HG02981 (cell line): ENCODE measurements at regions not wholly inside any gene's neighbourhood (a gene's known extent, or its start where the extent isn't known, plus 50 kb on each side); places are given as distances from the start of the nearest gene placed in this dataset.

Source experiments
- ATAC-seq: cut with Tn5 transposase; IDR thresholded peaks from one replicate; pipeline ENCODE4 v1.9.1; 2021; ENCODE audit warnings: mild to moderate bottlenecking, moderate library complexity; ENCODE audit not compliant: unreplicated experiment

GRCh38 chr3:117434661-117435412 lies 725.3 kb downstream of the TUSC7 start:
- no peak for ATAC-seq

- ATAC-seq = no peak
Measured at GRCh38 chr3:117435506-117435905, 725.9 kb downstream of the TUSC7 start.

DNA sequence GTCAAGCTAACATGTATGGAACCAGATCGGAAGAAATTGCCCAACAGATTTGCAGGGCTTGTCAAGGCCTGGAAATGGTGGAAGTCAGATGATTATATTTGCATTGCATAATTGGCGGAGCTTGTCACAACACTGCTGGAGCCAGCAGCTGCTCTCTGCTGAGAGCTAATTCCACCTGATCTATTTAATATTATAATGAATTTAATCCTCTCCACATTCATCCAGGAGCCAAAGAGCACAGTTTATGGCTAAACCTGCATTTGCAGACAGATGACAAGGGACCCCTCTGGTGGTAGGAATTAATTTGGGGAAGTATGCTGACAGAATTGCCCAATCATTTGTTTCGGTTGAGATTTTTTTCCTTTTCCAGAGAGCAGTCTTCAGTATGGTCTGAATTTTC lies 730.2 kb downstream of the TUSC7 start:
- ATAC-seq = no peak

- ATAC-seq = no peak
Measured at GRCh38 chr3:117441851-117442250, 732.3 kb downstream of the TUSC7 start.

GRCh38 chr3:117442566-117442965 lies 733.0 kb downstream of the TUSC7 start:
- ATAC-seq = no peak

DNA sequence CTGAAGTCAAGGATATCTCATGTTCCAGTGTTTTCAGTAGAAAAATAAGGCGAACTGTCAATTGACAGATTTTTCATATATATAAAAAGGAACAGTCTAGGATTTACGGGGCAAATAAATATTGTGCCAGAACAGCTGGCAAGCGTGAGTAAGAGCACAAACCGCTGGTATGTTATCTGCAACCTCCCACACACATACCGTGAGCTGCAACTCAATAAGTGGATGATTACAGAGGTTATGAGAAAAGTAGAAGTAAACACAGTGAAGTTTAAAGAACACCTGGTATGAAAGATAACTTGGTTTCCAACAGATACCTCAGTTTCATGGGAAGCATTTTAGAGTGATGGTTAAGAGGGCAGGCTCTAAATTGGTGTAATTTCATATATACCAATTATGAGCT lies 733.4 kb downstream of the TUSC7 start:
- no peak for ATAC-seq

- ATAC-seq = no peak
Measured at GRCh38 chr3:117444175-117444574, 734.6 kb downstream of the TUSC7 start.

GRCh38 chr3:117447419-117447818 lies 737.8 kb downstream of the TUSC7 start:
- ATAC-seq = no peak

GRCh38 chr3:117450026-117450425 lies 740.4 kb downstream of the TUSC7 start:
- no peak for ATAC-seq

DNA sequence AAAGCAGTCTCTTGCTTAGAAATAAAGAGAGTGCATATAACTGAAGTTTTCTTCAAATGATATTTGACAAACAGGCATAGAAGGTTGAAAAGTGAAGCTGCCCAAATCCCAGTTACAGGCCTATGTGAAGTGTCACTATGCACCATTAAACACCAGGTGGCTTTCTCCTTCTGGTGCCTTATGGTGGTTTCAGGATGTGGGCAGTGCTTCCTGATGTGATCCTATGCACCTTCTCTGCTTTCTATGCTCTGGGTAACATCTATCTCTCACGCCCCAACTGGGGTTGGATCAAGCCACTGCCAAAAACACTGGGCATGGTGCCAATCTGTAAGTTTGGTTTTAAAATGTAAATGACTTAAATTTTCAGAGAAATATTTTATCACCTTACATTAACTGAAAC lies 744.7 kb downstream of the TUSC7 start:
- ATAC-seq = no peak

GRCh38 chr3:117454908-117455307 lies 745.3 kb downstream of the TUSC7 start:
- ATAC-seq = no peak

- ATAC-seq = no peak
Measured at GRCh38 chr3:117455782-117456181, 746.2 kb downstream of the TUSC7 start.

- ATAC-seq = no peak
Measured at GRCh38 chr3:117463276-117464115, 753.9 kb downstream of the TUSC7 start.

GRCh38 chr3:117471831-117472230 lies 762.3 kb downstream of the TUSC7 start:
- no peak for ATAC-seq

DNA sequence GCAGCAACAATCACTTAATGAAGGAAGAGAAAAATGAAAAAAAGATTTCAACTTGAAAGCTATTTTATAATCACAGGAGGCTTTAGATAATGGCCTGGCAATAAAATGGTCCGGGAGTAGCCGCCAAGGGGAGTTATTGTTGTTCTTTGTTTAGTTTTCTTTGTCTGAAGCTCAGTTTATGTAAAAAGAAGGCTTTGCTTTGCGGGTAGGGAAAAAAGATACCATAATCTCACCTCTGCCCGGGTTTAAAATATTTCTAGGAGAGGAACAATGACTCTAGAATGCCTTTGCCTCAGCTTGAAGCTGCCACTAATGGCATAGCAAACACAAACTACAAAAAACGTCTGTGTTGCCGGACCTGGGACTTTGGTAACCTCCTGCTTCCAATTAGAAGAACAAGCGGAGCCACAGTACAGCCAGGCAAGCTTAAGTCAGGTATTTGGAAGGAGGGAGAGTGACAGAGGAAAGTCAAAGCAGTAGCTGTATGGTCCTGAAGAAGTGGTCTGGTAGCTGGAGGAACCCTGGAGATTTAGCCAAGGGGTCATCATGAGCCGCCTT lies 764.5 kb downstream of the TUSC7 start:
- ATAC-seq = no peak

- no peak for ATAC-seq
Measured at GRCh38 chr3:117476572-117476971, 767.0 kb downstream of the TUSC7 start.

DNA sequence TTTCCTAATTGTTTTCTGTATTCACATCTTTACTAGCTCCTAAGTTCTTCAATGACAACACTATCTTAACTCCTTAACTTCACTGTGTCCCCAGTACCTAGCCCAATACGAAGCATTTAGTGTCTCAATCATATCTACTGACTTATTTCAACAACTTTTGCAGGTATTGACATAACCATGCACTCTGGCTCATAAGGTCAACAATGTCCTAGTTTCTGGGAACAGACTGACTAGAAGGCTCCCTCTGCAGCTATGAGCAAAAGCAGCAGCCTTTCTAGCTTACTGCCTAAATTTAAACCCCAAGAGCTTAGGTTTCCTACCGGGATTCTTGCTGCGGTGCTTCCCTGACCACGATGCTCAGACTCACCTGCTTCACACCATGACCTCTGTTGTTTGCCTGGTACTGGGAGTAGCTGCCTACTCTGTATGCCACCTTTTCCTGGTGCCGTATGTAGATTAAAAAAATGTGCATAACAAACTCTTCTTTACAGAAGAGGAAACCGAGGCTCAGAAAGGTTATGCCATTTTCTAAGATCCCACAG lies 767.7 kb downstream of the TUSC7 start:
- ATAC-seq = no peak

GRCh38 chr3:117479095-117479494 lies 769.5 kb downstream of the TUSC7 start:
- ATAC-seq = no peak

DNA sequence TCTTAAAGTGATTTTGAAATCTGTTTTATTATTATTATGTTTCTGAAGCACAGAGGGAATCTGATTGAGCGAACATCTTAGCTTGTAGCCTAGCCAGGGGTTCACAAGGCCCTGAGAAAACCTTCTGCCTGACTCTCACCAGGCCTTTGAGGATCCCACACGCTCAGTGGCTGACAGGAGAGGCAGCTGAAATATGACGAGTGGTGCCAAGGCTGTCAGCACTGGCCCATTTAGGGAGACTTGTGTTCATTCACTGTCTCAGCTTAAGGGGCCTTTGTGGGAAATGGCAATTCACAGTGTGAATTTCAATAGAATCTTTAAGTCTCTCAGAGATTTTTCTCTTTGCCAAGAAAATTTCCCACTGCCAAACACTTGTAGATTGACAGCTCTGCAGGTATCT lies 770.9 kb downstream of the TUSC7 start:
- ATAC-seq = no peak

DNA sequence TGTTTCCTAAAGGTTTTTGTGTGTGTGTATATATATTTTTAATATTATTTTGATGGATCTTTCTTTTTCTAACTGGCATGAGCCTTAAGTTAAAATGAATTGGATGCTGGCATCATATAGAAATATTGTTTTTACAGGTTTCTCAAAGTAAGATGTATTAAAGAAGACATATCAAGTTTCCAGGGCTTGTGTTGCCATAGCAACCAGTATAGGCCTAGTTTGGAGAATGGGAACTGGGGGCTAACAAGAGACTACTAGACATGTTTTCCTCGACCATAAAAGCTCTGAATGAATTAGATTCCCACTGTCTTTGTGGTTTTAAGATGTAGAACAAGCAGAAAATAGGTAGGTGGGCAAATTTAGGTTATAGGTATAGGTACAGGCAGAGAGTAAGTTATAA lies 771.4 kb downstream of the TUSC7 start:
- no peak for ATAC-seq

GRCh38 chr3:117483839-117484238 lies 774.3 kb downstream of the TUSC7 start:
- ATAC-seq = no peak

- peak; percentile 56 for ATAC-seq
Measured at GRCh38 chr3:117485841-117486240, 776.3 kb downstream of the TUSC7 start.
